Neural progenitor cell (in vitro differentiated cells): ENCODE measurements at regions not wholly inside any gene's neighbourhood (a gene's known extent, or its start where the extent isn't known, plus 50 kb on each side); places are given as distances from the start of the nearest gene placed in this dataset.
"Not testable (repeated sequence)": the region's sequence is repeated elsewhere in the genome, so short reads cannot be mapped to it uniquely, and the experiment has no call there.

ENCODE experiments used
- EZH2 ChIP-seq: fragments of 200-600 bp; sonication (generic); IDR thresholded peaks from 2 replicates; pipeline ENCODE4 v1.6.1; 2017; ENCODE audit warnings: antibody characterized with exemption, mild to moderate bottlenecking, moderate library complexity
- EZH2phosphoT487 ChIP-seq: fragments of 200-600 bp; sonication (generic); IDR thresholded peaks from 2 replicates; pipeline ENCODE4 v1.6.1; 2017; ENCODE audit warnings: antibody characterized with exemption
- TF ChIP-seq, protein P1 (sequence below): fragments of 200-600 bp; sonication (generic); IDR thresholded peaks from 2 replicates; pipeline ENCODE4 v1.5.1; 2017; ENCODE audit warnings: antibody characterized with exemption, mild to moderate bottlenecking

DNA sequence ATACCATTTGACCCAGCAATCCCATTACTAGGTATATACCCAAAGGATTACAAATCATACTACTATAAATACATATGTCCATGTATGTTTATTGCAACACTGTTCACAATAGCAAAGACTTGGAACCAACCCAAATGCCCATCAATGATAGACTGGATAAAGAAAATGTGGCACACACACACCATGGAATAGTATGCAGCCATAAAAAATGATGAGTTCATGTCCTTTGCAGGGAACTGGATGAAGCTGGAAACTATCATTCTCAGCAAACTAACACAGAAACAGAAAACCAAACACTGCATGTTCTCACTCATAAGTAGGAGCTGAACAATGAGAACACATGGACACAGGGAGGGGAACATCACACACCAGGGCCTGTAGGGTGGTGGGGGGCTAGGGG, 127.7 kb upstream of the ARG1 start:
- not testable (repeated sequence) for TF ChIP-seq EZH2, EZH2phosphoT487
- TF ChIP-seq, protein P1, sequence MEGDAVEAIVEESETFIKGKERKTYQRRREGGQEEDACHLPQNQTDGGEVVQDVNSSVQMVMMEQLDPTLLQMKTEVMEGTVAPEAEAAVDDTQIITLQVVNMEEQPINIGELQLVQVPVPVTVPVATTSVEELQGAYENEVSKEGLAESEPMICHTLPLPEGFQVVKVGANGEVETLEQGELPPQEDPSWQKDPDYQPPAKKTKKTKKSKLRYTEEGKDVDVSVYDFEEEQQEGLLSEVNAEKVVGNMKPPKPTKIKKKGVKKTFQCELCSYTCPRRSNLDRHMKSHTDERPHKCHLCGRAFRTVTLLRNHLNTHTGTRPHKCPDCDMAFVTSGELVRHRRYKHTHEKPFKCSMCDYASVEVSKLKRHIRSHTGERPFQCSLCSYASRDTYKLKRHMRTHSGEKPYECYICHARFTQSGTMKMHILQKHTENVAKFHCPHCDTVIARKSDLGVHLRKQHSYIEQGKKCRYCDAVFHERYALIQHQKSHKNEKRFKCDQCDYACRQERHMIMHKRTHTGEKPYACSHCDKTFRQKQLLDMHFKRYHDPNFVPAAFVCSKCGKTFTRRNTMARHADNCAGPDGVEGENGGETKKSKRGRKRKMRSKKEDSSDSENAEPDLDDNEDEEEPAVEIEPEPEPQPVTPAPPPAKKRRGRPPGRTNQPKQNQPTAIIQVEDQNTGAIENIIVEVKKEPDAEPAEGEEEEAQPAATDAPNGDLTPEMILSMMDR, result not testable (repeated sequence)
